ENCODE measurements at regions not wholly inside any gene's neighbourhood (a gene's known extent, or its start where the extent isn't known, plus 50 kb on each side); places are given as distances from the start of the nearest gene placed in this dataset.
"Not testable (repeated sequence)": the region's sequence is repeated elsewhere in the genome, so short reads cannot be mapped to it uniquely, and the experiment has no call there.

DNA sequence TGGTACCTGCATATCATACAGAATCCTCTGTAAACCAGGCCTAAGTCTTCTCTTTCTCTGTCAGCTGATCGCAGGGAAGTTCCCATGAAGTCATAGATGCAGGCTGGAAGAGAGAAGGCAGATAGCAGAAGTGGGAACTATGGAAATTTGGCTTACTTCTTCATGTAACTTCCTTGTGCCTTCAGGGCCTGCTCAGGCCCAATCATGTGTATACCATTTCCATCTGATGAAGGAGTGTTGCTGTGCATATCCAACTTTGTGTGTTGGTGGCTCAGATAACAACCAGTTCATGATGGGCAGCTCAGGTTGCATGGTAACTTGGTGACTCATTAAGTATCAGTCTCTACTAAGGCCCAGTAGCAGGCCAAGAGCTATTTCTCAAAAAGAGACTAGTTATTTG, 53.1 kb upstream of the CEP295 start:
- peak in 1 of 56 donors; percentile 35 for DNase-seq

DNA sequence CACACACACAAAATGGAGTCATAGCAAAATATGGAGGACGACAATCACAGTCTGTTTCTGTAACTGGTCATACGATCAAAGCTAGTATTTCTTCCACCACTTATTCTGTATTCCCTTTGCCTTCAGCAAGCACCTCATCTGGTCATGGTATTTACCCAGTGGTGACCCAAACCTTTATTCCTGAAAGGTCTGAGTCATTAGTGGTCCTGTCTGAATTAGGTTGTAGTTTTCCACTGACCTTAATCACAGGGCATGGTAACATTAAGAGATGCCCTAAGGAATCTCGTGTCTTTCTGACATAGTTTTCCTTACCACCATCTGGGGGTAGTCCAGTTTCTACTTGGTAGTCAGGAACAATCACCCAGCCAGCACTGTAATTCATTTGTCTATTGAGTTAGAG, 54.8 kb upstream of the CEP295 start:
- no peak for DNase-seq

DNA sequence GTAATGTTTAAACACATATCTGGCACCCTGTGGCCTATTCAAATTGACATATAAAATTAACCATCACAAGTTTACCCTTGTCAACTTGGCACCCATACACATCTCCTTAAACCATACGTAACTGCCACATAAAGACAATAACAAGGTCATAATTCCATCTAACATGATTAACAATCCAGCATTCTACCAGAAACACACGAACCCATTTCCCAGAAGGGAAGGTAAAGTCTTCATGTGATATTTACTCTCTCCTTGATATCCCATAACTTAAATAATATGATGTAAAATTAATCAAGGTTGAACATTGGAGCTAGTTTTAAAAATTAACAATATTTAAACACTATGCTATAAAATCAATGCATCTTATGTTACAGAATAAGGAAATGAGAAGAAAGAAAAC, 55.2 kb upstream of the CEP295 start:
- DNase-seq = no peak

DNA sequence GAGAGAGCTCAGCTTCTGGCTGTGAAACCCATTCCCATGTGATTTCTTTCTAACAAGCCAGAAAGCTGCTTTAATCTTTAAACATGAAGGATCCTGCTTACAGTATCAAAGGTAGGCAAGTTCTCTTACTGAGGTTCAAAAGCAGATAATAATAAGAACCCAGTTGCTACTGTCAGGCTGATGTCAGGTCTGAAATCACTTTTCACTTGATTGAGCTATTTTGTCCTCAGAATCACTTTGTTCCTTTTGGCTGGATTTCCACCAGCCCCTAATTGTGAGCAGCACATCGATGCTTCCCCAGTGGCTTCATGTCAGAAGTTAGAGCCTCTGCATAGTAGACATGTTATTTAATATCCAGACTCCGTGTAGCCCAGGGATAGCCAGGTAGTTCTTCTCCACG, 55.8 kb upstream of the CEP295 start:
- DNase-seq = no peak

DNA sequence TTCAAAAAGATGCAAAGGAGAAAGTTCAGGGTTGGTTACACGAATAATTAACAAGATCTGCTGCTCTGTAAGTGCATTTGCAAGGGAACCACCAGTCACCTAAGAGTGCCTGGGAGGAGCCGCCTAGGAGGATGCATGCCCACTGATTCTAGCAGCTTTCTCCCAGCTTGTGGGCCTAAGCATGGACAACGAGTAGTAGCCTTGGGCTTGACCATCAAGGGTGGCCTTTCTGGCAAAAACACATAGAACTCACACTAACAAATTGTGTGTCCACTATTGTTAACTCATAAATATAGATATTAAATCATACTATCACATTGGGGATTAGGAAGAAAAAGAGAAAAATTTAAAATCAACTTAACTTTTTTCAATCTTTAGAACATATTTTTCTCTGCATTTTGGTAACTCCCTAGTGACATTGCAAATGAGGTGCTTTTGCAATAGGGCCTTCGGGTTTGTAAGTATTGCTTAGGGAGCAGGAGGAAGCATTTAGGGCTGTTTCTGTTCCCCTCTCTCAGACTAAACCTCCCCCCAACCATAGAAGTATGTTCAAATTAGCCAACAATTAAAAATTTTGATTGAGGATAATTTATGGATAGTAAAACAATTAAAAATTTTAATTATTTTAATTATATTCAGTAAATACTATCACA, 57.3 kb upstream of the CEP295 start:
- no peak for DNase-seq

DNA sequence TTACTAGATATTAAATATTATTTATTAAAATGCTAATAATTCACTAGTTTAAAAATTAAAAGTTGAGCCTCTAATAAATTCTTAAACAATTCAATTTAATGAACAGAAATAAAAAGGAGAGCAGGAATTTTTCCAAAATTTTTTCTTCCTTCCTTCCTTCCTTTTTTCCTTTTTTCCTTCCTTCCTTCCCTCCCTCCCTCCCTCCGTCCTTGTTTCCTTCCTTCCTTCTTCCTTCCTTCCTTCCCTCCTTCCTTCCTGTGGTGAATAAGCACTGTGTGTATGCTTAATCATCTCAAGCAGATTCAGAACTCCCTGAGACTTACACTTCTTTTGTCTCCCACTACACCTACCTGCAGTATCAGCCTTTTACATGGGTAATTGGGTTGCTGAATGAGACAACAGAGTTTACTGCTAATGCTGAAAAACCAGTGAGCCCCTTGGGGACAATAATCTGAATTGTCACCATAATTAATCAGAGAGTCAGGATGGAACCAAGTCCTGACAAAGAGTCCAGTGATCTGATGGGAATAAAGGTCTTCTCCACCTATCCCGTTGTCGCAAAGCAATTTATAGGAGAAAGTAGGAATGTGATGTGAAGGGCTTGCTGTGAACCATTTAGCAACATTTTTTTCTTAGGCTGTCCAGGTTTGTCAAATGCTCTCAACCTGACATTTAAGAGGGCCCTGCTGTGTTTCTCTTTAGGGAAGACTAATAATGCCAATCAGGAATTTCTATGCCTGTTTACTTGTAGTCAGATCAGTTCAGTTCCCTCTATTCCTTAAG, 58.1 kb upstream of the CEP295 start:
- DNase-seq = no peak

DNA sequence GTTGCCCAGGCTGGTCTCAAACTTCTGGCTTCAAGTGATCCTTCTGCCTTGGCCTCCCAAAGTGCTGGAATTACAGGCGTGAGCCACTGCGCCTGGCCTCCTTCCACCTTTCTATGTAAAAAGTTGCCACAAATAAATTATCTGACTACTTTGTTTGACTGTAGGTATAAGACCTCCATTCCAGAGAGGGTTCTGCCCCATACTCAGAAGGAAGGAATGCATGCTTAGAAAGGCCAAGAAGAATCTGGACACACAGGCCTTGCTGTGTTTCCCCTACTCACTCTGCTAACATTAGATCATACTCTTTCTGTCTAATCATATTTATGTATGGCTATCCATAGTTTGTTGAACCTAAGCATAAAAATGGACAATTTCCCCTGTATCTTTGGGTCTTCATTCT, 53.0 kb upstream of the SMCO4 start:
- not testable (repeated sequence) for DNase-seq
